Endothelial cell of umbilical vein (primary cell): ENCODE measurements at regions not wholly inside any gene's neighbourhood (a gene's known extent, or its start where the extent isn't known, plus 50 kb on each side); places are given as distances from the start of the nearest gene placed in this dataset.

ENCODE experiments used
- BruUV-seq: library from RNA; stranded (reverse); fragments of 400-500 nt; replicated peaks from 2 replicates; lab custom pipeline; 2021; lab: Mats Ljungman, UMichigan
- CTCF ChIA-PET: fragments of 300-600, 350-600 bp; sonication (Branson Sonifier 250); formaldehyde crosslinking; loops from one replicate; lab custom pipeline; 2021; ENCODE audit warnings: antibody characterized with exemption, inconsistent platforms; lab: Charles Lee
- POLR2A ChIA-PET: fragments of 300-600, 350-600 bp; sonication (Branson Sonifier 250); formaldehyde crosslinking; loops from one replicate; lab custom pipeline; 2021; ENCODE audit warnings: antibody characterized with exemption, inconsistent platforms; lab: Charles Lee
- DNase-seq: peaks from one replicate; pipeline ENCODE4 v3.0.0-alpha.2; 2011; ENCODE audit warnings: low read depth, low spot score
- FAIRE-seq: peaks from 2 replicates; lab custom pipeline; 2011; peaks lifted over from hg19 to GRCh38; lab: Jason Lieb, UNC
- H2AFZ ChIP-seq: 2 replicates; pipeline ENCODE4 v1.6.0; 2012; ENCODE audit warnings: low read depth, low read length, control low read depth, inconsistent platforms
- H3K27ac ChIP-seq: 2 replicates; pipeline ENCODE4 v1.5.1; 2011; ENCODE audit warnings: low read depth, mild to moderate bottlenecking, control low read depth, low read length, moderate library complexity; ENCODE audit not compliant: insufficient read depth
- H3K27me3 ChIP-seq, 2 experiments: 2 replicates each; pipeline versions ENCODE4 v1.6.0 to v1.6.1; 2011; ENCODE audit warnings: low read length in 2 of 2, mixed read lengths in 1 of 2; ENCODE audit not compliant: control insufficient read depth in 2 of 2, insufficient read depth in 2 of 2
- H3K36me3 ChIP-seq, 2 experiments: 2 replicates in 1 of 2; 3 replicates in 1 of 2; pipeline ENCODE4 v1.5.1; 2011; ENCODE audit warnings: low read length in 2 of 2, mild to moderate bottlenecking in 1 of 2, moderate library complexity in 1 of 2; ENCODE audit not compliant: control insufficient read depth in 2 of 2, insufficient read depth in 2 of 2; ENCODE audit errors: extremely low read depth in 1 of 2
- H3K4me1 ChIP-seq: 3 replicates; pipeline ENCODE4 v1.5.1; 2011; ENCODE audit warnings: mild to moderate bottlenecking, low read length; ENCODE audit not compliant: control insufficient read depth, insufficient read depth; ENCODE audit errors: extremely low read depth
- H3K4me2 ChIP-seq: 2 replicates; pipeline ENCODE4 v1.6.1; 2011; ENCODE audit warnings: low read length, control low read depth, mixed read lengths; ENCODE audit not compliant: insufficient read depth
- H3K4me3 ChIP-seq, 3 experiments: fragments of 200-600 bp in 1 of 3; sonication (generic), shearing (Covaris generic) in 1 of 3; replicated peaks in 1 of 3; 2 replicates each; pipeline ENCODE4 v1.5.1; 2011 to 2016; ENCODE audit warnings: control low read depth in 3 of 3, low read length in 3 of 3, mild to moderate bottlenecking in 2 of 3, inconsistent platforms in 1 of 3, low read depth in 1 of 3, moderate library complexity in 1 of 3; ENCODE audit not compliant: insufficient read depth in 1 of 3
- H3K79me2 ChIP-seq: 2 replicates; pipeline ENCODE4 v1.6.0; 2012; ENCODE audit warnings: low read length, inconsistent platforms; ENCODE audit not compliant: control insufficient read depth, insufficient read depth
- H3K9ac ChIP-seq: replicated peaks from 2 replicates; pipeline ENCODE3; 2011; ENCODE audit warnings: low read length, control low read depth; ENCODE audit not compliant: insufficient read depth; ENCODE audit errors: extremely low read depth
- H3K9me1 ChIP-seq: replicated peaks from 3 replicates; pipeline ENCODE4 v1.6.0; 2011; ENCODE audit warnings: mild to moderate bottlenecking, low read length; ENCODE audit not compliant: control insufficient read depth, insufficient read depth; ENCODE audit errors: extremely low read depth
- H3K9me3 ChIP-seq: replicated peaks from 2 replicates; pipeline ENCODE4 v1.5.1; 2012; ENCODE audit warnings: low read length, inconsistent platforms; ENCODE audit not compliant: control insufficient read depth, insufficient read depth
- H4K20me1 ChIP-seq: replicated peaks from 2 replicates; pipeline ENCODE3; 2011; ENCODE audit warnings: mild to moderate bottlenecking, low read length; ENCODE audit not compliant: control insufficient read depth, insufficient read depth; ENCODE audit errors: extremely low read depth
- EZH2 ChIP-seq: IDR thresholded peaks from 2 replicates; pipeline ENCODE4 v1.6.1; 2012; ENCODE audit warnings: borderline replicate concordance, low read depth, mild to moderate bottlenecking, moderate library complexity, low read length, inconsistent platforms; ENCODE audit not compliant: severe bottlenecking
- FOS ChIP-seq: IDR thresholded peaks from 2 replicates; pipeline ENCODE4 v1.6.1; 2011; ENCODE audit warnings: mild to moderate bottlenecking, low read length, moderate library complexity, borderline replicate concordance; ENCODE audit not compliant: insufficient read depth
- GATA2 ChIP-seq: IDR thresholded peaks from 2 replicates; pipeline ENCODE4 v1.7.0; 2011; ENCODE audit warnings: low read depth, mild to moderate bottlenecking, moderate library complexity, mixed read lengths, low read length; ENCODE audit not compliant: insufficient read length, insufficient read depth
- JUN ChIP-seq: IDR thresholded peaks from 2 replicates; pipeline ENCODE4 v1.6.1; 2011; ENCODE audit warnings: borderline replicate concordance, low read depth; ENCODE audit not compliant: insufficient read length, insufficient read depth
- MYC ChIP-seq: IDR thresholded peaks from one replicate; pipeline ENCODE4 v1.6.1; 2011; ENCODE audit warnings: mild to moderate bottlenecking, low read depth, low read length
- POLR2A ChIP-seq: IDR thresholded peaks from 2 replicates; pipeline ENCODE4 v1.6.1; 2012; ENCODE audit warnings: low read depth, mild to moderate bottlenecking, control low read depth, low read length
- POLR2AphosphoS5 ChIP-seq: IDR thresholded peaks from 2 replicates; pipeline ENCODE4 v1.6.1; 2012; ENCODE audit warnings: low read depth, mild to moderate bottlenecking, control low read depth, low read length, moderate library complexity; ENCODE audit not compliant: insufficient read depth
- dilution Hi-C: fragments of 300-500 bp; cut with MboI; formaldehyde crosslinking; loops from one replicate; pipeline ENCODE4 v1.15.0; 2019; ENCODE audit warnings: low sequenced_read_pairs; ENCODE audit not compliant: extremely low pct_ligation_motif_present
- intact Hi-C: fragments of 100-400 bp; cut with micrococcal nuclease; formaldehyde crosslinking; loops from one replicate; pipeline ENCODE4 v1.10.0; 2022
- TF ChIP-seq, protein P1 (sequence below), 2 donors: IDR thresholded peaks; 1 replicate in 1 of 2; 2 replicates in 1 of 2; pipeline ENCODE4 v1.5.1; 2011; ENCODE audit warnings: low read length in 2 of 2, mild to moderate bottlenecking in 2 of 2, moderate library complexity in 2 of 2, control low read depth in 1 of 2, inconsistent platforms in 1 of 2, low read depth in 1 of 2; ENCODE audit not compliant: insufficient read depth in 1 of 2; ENCODE audit errors: extremely low read depth in 1 of 2
- TF ChIP-seq, protein P2 (sequence below): IDR thresholded peaks from 2 replicates; pipeline ENCODE4 v1.6.1; 2011; ENCODE audit not compliant: insufficient read depth, insufficient read length

DNA sequence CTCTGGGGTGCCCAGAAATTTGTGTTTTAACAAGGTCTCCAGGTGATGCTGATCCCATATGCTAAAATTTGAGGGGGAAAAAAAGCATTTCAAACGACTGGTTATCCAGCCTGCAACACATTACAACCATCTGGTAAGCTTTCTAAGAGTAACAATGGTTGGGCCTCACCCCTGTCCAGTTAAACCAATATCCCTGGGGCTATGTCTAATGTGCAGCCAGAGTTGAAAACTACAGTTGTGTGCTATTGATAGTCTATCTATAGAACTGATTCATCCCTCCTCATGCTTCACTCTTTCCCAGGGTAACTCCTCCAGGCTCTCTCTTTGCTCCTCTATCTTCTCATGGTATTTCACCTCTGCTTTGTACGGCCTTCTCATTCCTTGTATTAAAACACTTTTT is 458.3 kb downstream of the MMUT start:
- POLR2A ChIA-PET, result no interaction called here

DNA sequence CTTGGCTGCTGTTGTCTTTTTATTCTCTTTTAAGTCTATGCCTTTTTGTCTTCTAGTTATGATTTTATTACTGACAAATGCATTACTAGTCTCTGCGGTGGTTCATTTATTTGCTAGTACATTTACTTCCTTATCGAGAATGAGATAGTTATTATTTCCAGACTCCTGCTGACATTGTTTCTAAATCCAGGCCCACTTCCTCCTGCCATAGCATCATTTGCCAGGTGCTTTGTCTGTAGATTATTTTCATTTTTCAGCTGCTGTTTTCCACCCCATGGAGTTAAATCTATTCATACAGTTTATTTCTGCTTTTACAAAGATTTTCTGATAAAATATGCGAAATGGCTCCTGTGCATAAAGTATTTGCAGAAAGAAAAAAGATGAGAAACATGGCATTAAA is 459.7 kb downstream of the MMUT start:
- TF ChIP-seq JUN, result no peak
- no peak for TF ChIP-seq FOS
- TF ChIP-seq MYC, result no peak
- no peak for TF ChIP-seq GATA2
- TF ChIP-seq, protein P1, sequence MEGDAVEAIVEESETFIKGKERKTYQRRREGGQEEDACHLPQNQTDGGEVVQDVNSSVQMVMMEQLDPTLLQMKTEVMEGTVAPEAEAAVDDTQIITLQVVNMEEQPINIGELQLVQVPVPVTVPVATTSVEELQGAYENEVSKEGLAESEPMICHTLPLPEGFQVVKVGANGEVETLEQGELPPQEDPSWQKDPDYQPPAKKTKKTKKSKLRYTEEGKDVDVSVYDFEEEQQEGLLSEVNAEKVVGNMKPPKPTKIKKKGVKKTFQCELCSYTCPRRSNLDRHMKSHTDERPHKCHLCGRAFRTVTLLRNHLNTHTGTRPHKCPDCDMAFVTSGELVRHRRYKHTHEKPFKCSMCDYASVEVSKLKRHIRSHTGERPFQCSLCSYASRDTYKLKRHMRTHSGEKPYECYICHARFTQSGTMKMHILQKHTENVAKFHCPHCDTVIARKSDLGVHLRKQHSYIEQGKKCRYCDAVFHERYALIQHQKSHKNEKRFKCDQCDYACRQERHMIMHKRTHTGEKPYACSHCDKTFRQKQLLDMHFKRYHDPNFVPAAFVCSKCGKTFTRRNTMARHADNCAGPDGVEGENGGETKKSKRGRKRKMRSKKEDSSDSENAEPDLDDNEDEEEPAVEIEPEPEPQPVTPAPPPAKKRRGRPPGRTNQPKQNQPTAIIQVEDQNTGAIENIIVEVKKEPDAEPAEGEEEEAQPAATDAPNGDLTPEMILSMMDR (IDR thresholded peaks at IDR 0.05; ENCODE audit: extremely low read depth in 1 of 2, insufficient read depth in 1 of 2, low read depth in 1 of 2, low read length in 2 of 2), result no peak
- TF ChIP-seq, protein P2, sequence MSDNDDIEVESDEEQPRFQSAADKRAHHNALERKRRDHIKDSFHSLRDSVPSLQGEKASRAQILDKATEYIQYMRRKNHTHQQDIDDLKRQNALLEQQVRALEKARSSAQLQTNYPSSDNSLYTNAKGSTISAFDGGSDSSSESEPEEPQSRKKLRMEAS, result no peak
- TF ChIP-seq POLR2A, result no peak
- no peak for TF ChIP-seq POLR2AphosphoS5
- no peak for TF ChIP-seq EZH2
- Histone ChIP-seq H3K36me3 (no peaks in the 10 kb centered on the region), H3K4me3 (no peak overlapping the region), H2AFZ (no peak overlapping the region), H3K9me1 (no peaks in the 10 kb centered on the region), H3K27me3 (no peaks in the 10 kb centered on the region), H3K9me3 (no peaks in the 10 kb centered on the region), H3K4me1 (no peaks in the 10 kb centered on the region), H3K4me2 (no peak overlapping the region), H4K20me1 (no peaks in the 10 kb centered on the region), H3K79me2 (no peaks in the 10 kb centered on the region), H3K27ac (no peak overlapping the region), H3K9ac (no peak overlapping the region)
- POLR2A ChIA-PET, result no interaction called here
- CTCF ChIA-PET, result interaction anchor here (1.2 kb wide), 1 partner anchor 407 kb away, joined by 3 read pairs; no protein-coding TSS in a partner anchor
- no peak for DNase-seq
- BruUV-seq, result no TSS peak
- dilution Hi-C loops, result no loop called here
- intact Hi-C loops, result no loop called here
- no peak for FAIRE-seq

More for the DNA sequence above, 458.3 kb downstream of the MMUT start:
- Histone ChIP-seq H4K20me1 (no peaks in the 10 kb centered on the region), H3K79me2 (no peaks in the 10 kb centered on the region), H3K4me2 (no peak overlapping the region), H3K9ac (no peak overlapping the region), H3K9me3 (no peaks in the 10 kb centered on the region), H3K9me1 (no peaks in the 10 kb centered on the region), H3K27me3 (no peaks in the 10 kb centered on the region), H3K27ac (no peak overlapping the region), H2AFZ (no peak overlapping the region), H3K4me1 (no peaks in the 10 kb centered on the region), H3K36me3 (no peaks in the 10 kb centered on the region), H3K4me3 (no peak overlapping the region)
- intact Hi-C loops, result no loop called here
- DNase-seq (no peak), FAIRE-seq (no peak)
- CTCF ChIA-PET, result no interaction called here
- dilution Hi-C loops, result no loop called here
- no TSS peak for BruUV-seq
- TF ChIP-seq GATA2 (no peak), FOS (no peak), MYC (no peak), POLR2A (no peak), EZH2 (no peak)
- TF ChIP-seq, protein P1 (IDR thresholded peaks at IDR 0.05; ENCODE audit: extremely low read depth in 1 of 2, insufficient read depth in 1 of 2, low read depth in 1 of 2, low read length in 2 of 2), result no peak
